Psoas muscle (tissue), 7 donors: ENCODE measurements at regions not wholly inside any gene's neighbourhood (a gene's known extent, or its start where the extent isn't known, plus 50 kb on each side); places are given as distances from the start of the nearest gene placed in this dataset.
"Not testable (repeated sequence)": the region's sequence is repeated elsewhere in the genome, so short reads cannot be mapped to it uniquely, and the experiment has no call there.

Experiments
- ATAC-seq, 4 donors: fragments of 200-7000 bp; cut with Tn5 transposase; one replicate each; pipeline ENCODE4 v1.9.1; 2020; ENCODE audit warnings: moderate library complexity in 3 of 4, mild to moderate bottlenecking in 2 of 4
- DNase-seq, 2 donors: peaks; one replicate each; pipeline ENCODE4 v3.0.0-alpha.2; 2020
- H3K27ac ChIP-seq: fragments of 200-600 bp; one replicate; pipeline ENCODE4 v1.8.0; 2022
- H3K27me3 ChIP-seq, 3 donors: fragments of 200-600 bp in 1 of 3; one replicate each; pipeline versions ENCODE4 v1.6.1 to v1.8.0; 2013 to 2022; ENCODE audit warnings: low read length in 2 of 3, mild to moderate bottlenecking in 2 of 3, moderate library complexity in 1 of 3; ENCODE audit not compliant: insufficient read depth in 3 of 3
- H3K36me3 ChIP-seq, 2 donors: fragments of 200-600 bp in 1 of 2; one replicate each; pipeline versions ENCODE4 v1.6.1 to v1.8.0; 2013 to 2022; ENCODE audit warnings: low read depth in 1 of 2, mild to moderate bottlenecking in 1 of 2, moderate library complexity in 1 of 2; ENCODE audit not compliant: insufficient read depth in 1 of 2
- H3K4me1 ChIP-seq: fragments of 200-600 bp; one replicate; pipeline ENCODE4 v1.8.0; 2022
- H3K4me3 ChIP-seq: fragments of 200-600 bp; one replicate; pipeline ENCODE4 v1.8.0; 2022; ENCODE audit warnings: mild to moderate bottlenecking
- H3K9me3 ChIP-seq: fragments of 200-600 bp; one replicate; pipeline ENCODE4 v1.8.0; 2022
- CTCF ChIP-seq: fragments of 200-600 bp; IDR thresholded peaks from one replicate; pipeline ENCODE4 v1.8.0; 2022; ENCODE audit warnings: antibody characterized with exemption
- WGBS, 3 donors: extraction: QIAGEN DNeasy Blood & Tissue Kit; methylation state at CpG; one replicate each; pipeline versions ENCODE4 v1.1.6 to v1.1.7; 2013; 5-methylcytosine and 5-hydroxymethylcytosine counted together
- intact Hi-C, 2 donors: fragments of 100-400 bp; cut with DNase I; formaldehyde crosslinking; loops; one replicate each; pipeline versions ENCODE4 v1.11.0 to v1.14.2; 2022
- donor health status: healthy with polysubstance abuse.
- donor health status: DM: no; HTN: no; CAD: no; lungs with moderate emphysema.
- donor health status: Bipolar disorder and iron deficiency.
- donor health status: healthy.
- donor health status: DM: yes; HTN: yes; CAD: no.
- donor health status: DM: no; HTN: no; CAD: no.
- donor health status: DM: yes; HTN: yes; CAD: no.

- intact Hi-C loops = no loop called here
- 67 to 83% (median 69%) methylated on average over 3 of the region's 3 CpGs for WGBS, 3 donors
- DNase-seq (no peak), ATAC-seq (no peak)
- H3K4me3 ChIP-seq = no peak overlapping the region
- no peaks in the 10 kb centered on the region for H3K9me3 ChIP-seq
- H3K4me1 ChIP-seq = no peaks in the 10 kb centered on the region
- no peaks in the 10 kb centered on the region for H3K36me3 ChIP-seq
- H3K27me3 ChIP-seq = no peaks in the 10 kb centered on the region
- no peak for TF ChIP-seq CTCF
- no peak overlapping the region for H3K27ac ChIP-seq
Observed at GRCh38 chr14:59137256-59137655, 51.2 kb upstream of the DAAM1 start.

- H3K9me3 ChIP-seq, H3K27ac ChIP-seq, H3K4me3 ChIP-seq, ATAC-seq, intact Hi-C loops, DNase-seq, H3K4me1 ChIP-seq, H3K36me3 ChIP-seq, H3K27me3 ChIP-seq: not testable (repeated sequence)
- WGBS, 3 donors = 74 to 77% (median 75%) methylated on average over 5 of the region's 5 CpGs
Observed at GRCh38 chr14:59138576-59138975, 49.9 kb upstream of the DAAM1 start.
